ENCODE measurements at regions not wholly inside any gene's neighbourhood (a gene's known extent, or its start where the extent isn't known, plus 50 kb on each side); places are given as distances from the start of the nearest gene placed in this dataset.

GRCh38 chr4:23441530-23442069 is 448.2 kb downstream of the PPARGC1A start:
- DNase-seq (ENCODE audit: low read depth): no peak
- H3K4me3 ChIP-seq (ENCODE audit: low read depth, low read length): no peak overlapping the region
- no peak for TF ChIP-seq CTCF (IDR thresholded peaks at IDR 0.05; ENCODE audit: low read depth, low read length, missing control alignments)

GRCh38 chr4:23438764-23439163 is 451.1 kb downstream of the PPARGC1A start:
- no peak for TF ChIP-seq CTCF (IDR thresholded peaks at IDR 0.05; ENCODE audit: low read depth, low read length, missing control alignments)
- DNase-seq (ENCODE audit: low read depth): no peak
- H3K4me3 ChIP-seq (ENCODE audit: low read depth, low read length): no peak overlapping the region

- DNase-seq (ENCODE audit: low read depth): no peak
- H3K4me3 ChIP-seq (ENCODE audit: low read depth, low read length): no peak overlapping the region
- TF ChIP-seq CTCF (IDR thresholded peaks at IDR 0.05; ENCODE audit: low read depth, low read length, missing control alignments): no peak
Measured at GRCh38 chr4:23429497-23429896, 460.4 kb downstream of the PPARGC1A start.

- H3K4me3 ChIP-seq (ENCODE audit: low read depth, low read length): no peak overlapping the region
- TF ChIP-seq CTCF (IDR thresholded peaks at IDR 0.05; ENCODE audit: low read depth, low read length, missing control alignments): no peak
- DNase-seq (ENCODE audit: low read depth): no peak
Measured at GRCh38 chr4:23425570-23425969, 464.3 kb downstream of the PPARGC1A start.

GRCh38 chr4:23423540-23423939 is 466.3 kb downstream of the PPARGC1A start:
- no peak for DNase-seq (ENCODE audit: low read depth)
- no peak overlapping the region for H3K4me3 ChIP-seq (ENCODE audit: low read depth, low read length)
- no peak for TF ChIP-seq CTCF (IDR thresholded peaks at IDR 0.05; ENCODE audit: low read depth, low read length, missing control alignments)

GRCh38 chr4:23422878-23423277 is 467.0 kb downstream of the PPARGC1A start:
- no peak for TF ChIP-seq CTCF (IDR thresholded peaks at IDR 0.05; ENCODE audit: low read depth, low read length, missing control alignments)
- H3K4me3 ChIP-seq (ENCODE audit: low read depth, low read length): no peak overlapping the region
- DNase-seq (ENCODE audit: low read depth): no peak

- no peak for TF ChIP-seq CTCF (IDR thresholded peaks at IDR 0.05; ENCODE audit: low read depth, low read length, missing control alignments)
- H3K4me3 ChIP-seq (ENCODE audit: low read depth, low read length): no peak overlapping the region
- DNase-seq (ENCODE audit: low read depth): no peak
Measured at GRCh38 chr4:23413631-23414030, 476.2 kb downstream of the PPARGC1A start.
